GM12891 (cell line): ENCODE measurements at regions not wholly inside any gene's neighbourhood (a gene's known extent, or its start where the extent isn't known, plus 50 kb on each side); places are given as distances from the start of the nearest gene placed in this dataset.

Experiments used
- POLR2A ChIP-seq: IDR thresholded peaks from 2 replicates; pipeline ENCODE4 v1.6.1; 2011; ENCODE audit warnings: low read depth, low read length, control low read depth
- POLR2AphosphoS5 ChIP-seq: IDR thresholded peaks from 2 replicates; pipeline ENCODE4 v1.6.1; 2011; ENCODE audit warnings: low read depth, low read length, control low read depth

DNA sequence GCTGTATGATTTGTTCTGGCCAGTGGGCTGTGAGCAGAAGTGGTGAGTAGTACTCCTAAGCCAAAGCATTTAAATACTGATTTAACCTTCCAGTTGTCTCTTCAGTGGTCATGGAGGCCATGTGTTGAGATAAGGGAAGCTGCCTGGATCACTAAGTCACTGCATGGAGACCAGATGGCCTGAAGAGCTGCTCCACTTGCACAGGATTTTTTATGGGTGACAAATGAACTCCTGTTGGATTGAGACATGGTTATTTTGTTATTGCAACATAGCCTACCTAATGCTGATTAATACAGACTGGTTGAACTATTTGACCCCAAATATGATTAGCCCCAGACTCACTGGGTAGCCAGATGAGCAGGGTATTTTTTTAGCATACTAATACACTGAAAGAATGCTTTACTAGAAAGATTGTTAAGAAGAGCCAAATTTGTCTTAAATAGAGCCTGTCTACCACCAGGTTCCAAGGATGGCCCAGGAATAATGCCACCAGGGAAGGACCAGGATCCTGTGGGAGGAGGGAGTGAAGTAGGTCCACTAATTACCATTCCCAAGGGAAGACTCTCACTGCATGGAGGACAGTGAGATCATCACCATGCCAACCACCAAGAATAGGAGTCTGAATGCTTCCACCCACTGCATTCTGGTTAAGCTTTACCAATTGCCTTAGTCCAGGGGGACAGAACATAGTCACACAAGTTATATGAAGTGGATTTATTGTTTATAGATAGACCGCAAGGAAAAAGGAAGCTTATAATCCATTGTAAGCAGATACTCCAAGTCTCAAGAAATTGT, 187.4 kb upstream of the IRX6 start:
- no peak for TF ChIP-seq POLR2AphosphoS5
- TF ChIP-seq POLR2A, result no peak
